ENCODE measurements at regions not wholly inside any gene's neighbourhood (a gene's known extent, or its start where the extent isn't known, plus 50 kb on each side); places are given as distances from the start of the nearest gene placed in this dataset.

GRCh38 chr11:93967944-93968343 is 53.2 kb upstream of the HEPHL1 start:
- Histone ChIP-seq H3K9ac (ENCODE audit: control insufficient read depth, extremely low read depth, insufficient read depth, low read length) (no peak overlapping the region), H3K9me1 (ENCODE audit: control insufficient read depth, extremely low read depth, insufficient read depth, low read length) (no peaks in the 10 kb centered on the region), H4K20me1 (ENCODE audit: control insufficient read depth, extremely low read depth, insufficient read depth, low read length) (no peaks in the 10 kb centered on the region), H3K79me2 (ENCODE audit: control insufficient read depth, insufficient read depth, low read length) (no peaks in the 10 kb centered on the region), H3K4me2 (ENCODE audit: control insufficient read depth, extremely low read depth, insufficient read depth, low read depth, low read length) (no peak overlapping the region), H3K27ac (ENCODE audit: control insufficient read depth, insufficient read depth, low read length) (no peak overlapping the region), H3K9me3 (ENCODE audit: control insufficient read depth, low read depth, low read length) (no peaks in the 10 kb centered on the region), H3K36me3 (ENCODE audit: control insufficient read depth in 2 of 2, extremely low read depth in 1 of 2, insufficient read depth in 2 of 2, low read length in 2 of 2) (no peaks in the 10 kb centered on the region), H3K27me3 (ENCODE audit: control insufficient read depth, extremely low read depth, insufficient read depth, low read length) (no peaks in the 10 kb centered on the region), H2AFZ (ENCODE audit: control insufficient read depth, low read length) (no peak overlapping the region), H3K4me3 (ENCODE audit: control insufficient read depth in 2 of 3, extremely low read depth in 1 of 3, insufficient read depth in 2 of 3, low read depth in 1 of 3, low read length in 3 of 3) (no peak overlapping the region), H3K4me1 (ENCODE audit: control insufficient read depth, extremely low read depth, insufficient read depth, low read length) (no peaks in the 10 kb centered on the region)
- FAIRE-seq (no peak), DNase-seq (ENCODE audit: low read depth, low spot score) (no peak)
- dilution Hi-C loops (cut with MboI; ENCODE audit: extremely low pct_ligation_motif_present, low sequenced_read_pairs) = no loop called here
- TF ChIP-seq EZH2 (IDR thresholded peaks at IDR 0.05; ENCODE audit: low read length) (no peak), CTCF (optimal IDR thresholded peaks at IDR 0.05 in 1 of 3, IDR thresholded peaks at IDR 0.05 in 1 of 3, conservative IDR thresholded peaks at IDR 0.05 in 1 of 3; ENCODE audit: extremely low read depth in 1 of 3, insufficient read depth in 2 of 3, low read length in 3 of 3) (no peak)

- Histone ChIP-seq H3K4me1 (ENCODE audit: control insufficient read depth, extremely low read depth, insufficient read depth, low read length) (no peaks in the 10 kb centered on the region), H4K20me1 (ENCODE audit: control insufficient read depth, extremely low read depth, insufficient read depth, low read length) (no peaks in the 10 kb centered on the region), H3K36me3 (ENCODE audit: control insufficient read depth in 2 of 2, extremely low read depth in 1 of 2, insufficient read depth in 2 of 2, low read length in 2 of 2) (no peaks in the 10 kb centered on the region), H3K27me3 (ENCODE audit: control insufficient read depth, extremely low read depth, insufficient read depth, low read length) (no peaks in the 10 kb centered on the region), H3K4me2 (ENCODE audit: control insufficient read depth, extremely low read depth, insufficient read depth, low read depth, low read length) (no peak overlapping the region), H3K27ac (ENCODE audit: control insufficient read depth, insufficient read depth, low read length) (no peak overlapping the region), H3K9me1 (ENCODE audit: control insufficient read depth, extremely low read depth, insufficient read depth, low read length) (no peaks in the 10 kb centered on the region), H3K79me2 (ENCODE audit: control insufficient read depth, insufficient read depth, low read length) (no peaks in the 10 kb centered on the region), H3K9ac (ENCODE audit: control insufficient read depth, extremely low read depth, insufficient read depth, low read length) (no peak overlapping the region), H3K9me3 (ENCODE audit: control insufficient read depth, low read depth, low read length) (peaks cover 3% of the 10 kb centered on the region), H2AFZ (ENCODE audit: control insufficient read depth, low read length) (no peak overlapping the region), H3K4me3 (ENCODE audit: control insufficient read depth in 2 of 3, extremely low read depth in 1 of 3, insufficient read depth in 2 of 3, low read depth in 1 of 3, low read length in 3 of 3) (no peak overlapping the region)
- no peak for DNase-seq (ENCODE audit: low read depth, low spot score)
- no peak for FAIRE-seq
- dilution Hi-C loops (cut with MboI; ENCODE audit: extremely low pct_ligation_motif_present, low sequenced_read_pairs) = no loop called here
- TF ChIP-seq EZH2 (IDR thresholded peaks at IDR 0.05; ENCODE audit: low read length) (no peak), CTCF (optimal IDR thresholded peaks at IDR 0.05 in 1 of 3, IDR thresholded peaks at IDR 0.05 in 1 of 3, conservative IDR thresholded peaks at IDR 0.05 in 1 of 3; ENCODE audit: extremely low read depth in 1 of 3, insufficient read depth in 2 of 3, low read length in 3 of 3) (no peak)
These were observed 50.9 kb upstream of the HEPHL1 start for GRCh38 chr11:93969925-93970922.
